WTC11 (cell line): ENCODE measurements at regions not wholly inside any gene's neighbourhood (a gene's known extent, or its start where the extent isn't known, plus 50 kb on each side); places are given as distances from the start of the nearest gene placed in this dataset.

Experiments used
- ARID4B ChIP-seq: sonication (generic); formaldehyde crosslinking; IDR thresholded peaks from 2 replicates; pipeline ENCODE4 v1.8.0; 2023; ENCODE audit warnings: missing genetic modification reagents, mild to moderate bottlenecking, borderline replicate concordance
- ATF1 ChIP-seq: sonication (generic); formaldehyde crosslinking; IDR thresholded peaks from 2 replicates; pipeline ENCODE4 v1.8.1; 2023; ENCODE audit warnings: mild to moderate bottlenecking, moderate library complexity, missing genetic modification reagents
- ATF6 ChIP-seq: sonication (generic); formaldehyde crosslinking; IDR thresholded peaks from 2 replicates; pipeline ENCODE4 v1.8.1; 2023; ENCODE audit warnings: mild to moderate bottlenecking, missing genetic modification reagents
- CTCF ChIP-seq: fragments of 200-600 bp; IDR thresholded peaks from 2 replicates; pipeline ENCODE4 v1.8.0; 2022; ENCODE audit warnings: antibody characterized with exemption
- JUN ChIP-seq: sonication (generic); formaldehyde crosslinking; IDR thresholded peaks from 2 replicates; pipeline ENCODE4 v1.8.0; 2023; ENCODE audit warnings: mild to moderate bottlenecking, missing genetic modification reagents
- MAX ChIP-seq: sonication (generic); formaldehyde crosslinking; IDR thresholded peaks from 2 replicates; pipeline ENCODE4 v1.8.0; 2022; ENCODE audit warnings: mild to moderate bottlenecking, missing genetic modification reagents
- NR1H2 ChIP-seq: sonication (generic); formaldehyde crosslinking; IDR thresholded peaks from 2 replicates; pipeline ENCODE4 v1.9.0; 2021; ENCODE audit warnings: mild to moderate bottlenecking, moderate library complexity, missing genetic modification reagents
- PREB ChIP-seq: sonication (generic); formaldehyde crosslinking; IDR thresholded peaks from 2 replicates; pipeline ENCODE4 v1.8.1; 2022; ENCODE audit warnings: mild to moderate bottlenecking, missing genetic modification reagents, moderate library complexity, borderline replicate concordance
- RELA ChIP-seq: sonication (generic); formaldehyde crosslinking; IDR thresholded peaks from 2 replicates; pipeline ENCODE4 v1.8.1; 2022; ENCODE audit warnings: missing genetic modification reagents, mild to moderate bottlenecking, borderline replicate concordance
- STAT6 ChIP-seq: sonication (generic); formaldehyde crosslinking; conservative IDR thresholded peaks from 2 replicates; pipeline ENCODE4 v1.8.1; 2023; ENCODE audit warnings: mild to moderate bottlenecking, low read depth, missing genetic modification reagents, moderate library complexity
- USF2 ChIP-seq: sonication (generic); formaldehyde crosslinking; IDR thresholded peaks from 2 replicates; pipeline ENCODE4 v1.8.1; 2023; ENCODE audit warnings: mild to moderate bottlenecking, missing genetic modification reagents, moderate library complexity

- no peak for TF ChIP-seq CTCF
- TF ChIP-seq JUN (CRISPR knock-in tag), result no peak
- TF ChIP-seq NR1H2 (CRISPR knock-in tag), result no peak
- no peak for TF ChIP-seq USF2
- no peak for TF ChIP-seq ARID4B
- no peak for TF ChIP-seq STAT6
- TF ChIP-seq MAX (CRISPR knock-in tag), result no peak
- no peak for TF ChIP-seq RELA (CRISPR knock-in tag)
- TF ChIP-seq PREB, result no peak
- no peak for TF ChIP-seq ATF1
- no peak for TF ChIP-seq ATF6 (CRISPR knock-in tag)
Measured at GRCh38 chr1:98328855-98329254, 332.7 kb upstream of the SNX7 start.
